GM12872 (cell line): ENCODE measurements at regions not wholly inside any gene's neighbourhood (a gene's known extent, or its start where the extent isn't known, plus 50 kb on each side); places are given as distances from the start of the nearest gene placed in this dataset.

Experiments
- TF ChIP-seq, protein P1 (sequence below): IDR thresholded peaks from 3 replicates; pipeline ENCODE4 v1.5.1; 2011; ENCODE audit warnings: low read depth, mild to moderate bottlenecking, low read length, moderate library complexity; ENCODE audit not compliant: insufficient read depth

- TF ChIP-seq, protein P1, sequence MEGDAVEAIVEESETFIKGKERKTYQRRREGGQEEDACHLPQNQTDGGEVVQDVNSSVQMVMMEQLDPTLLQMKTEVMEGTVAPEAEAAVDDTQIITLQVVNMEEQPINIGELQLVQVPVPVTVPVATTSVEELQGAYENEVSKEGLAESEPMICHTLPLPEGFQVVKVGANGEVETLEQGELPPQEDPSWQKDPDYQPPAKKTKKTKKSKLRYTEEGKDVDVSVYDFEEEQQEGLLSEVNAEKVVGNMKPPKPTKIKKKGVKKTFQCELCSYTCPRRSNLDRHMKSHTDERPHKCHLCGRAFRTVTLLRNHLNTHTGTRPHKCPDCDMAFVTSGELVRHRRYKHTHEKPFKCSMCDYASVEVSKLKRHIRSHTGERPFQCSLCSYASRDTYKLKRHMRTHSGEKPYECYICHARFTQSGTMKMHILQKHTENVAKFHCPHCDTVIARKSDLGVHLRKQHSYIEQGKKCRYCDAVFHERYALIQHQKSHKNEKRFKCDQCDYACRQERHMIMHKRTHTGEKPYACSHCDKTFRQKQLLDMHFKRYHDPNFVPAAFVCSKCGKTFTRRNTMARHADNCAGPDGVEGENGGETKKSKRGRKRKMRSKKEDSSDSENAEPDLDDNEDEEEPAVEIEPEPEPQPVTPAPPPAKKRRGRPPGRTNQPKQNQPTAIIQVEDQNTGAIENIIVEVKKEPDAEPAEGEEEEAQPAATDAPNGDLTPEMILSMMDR, result no peak
Observed at GRCh38 chr21:35737899-35738346, 322.4 kb downstream of the SETD4 start.

DNA sequence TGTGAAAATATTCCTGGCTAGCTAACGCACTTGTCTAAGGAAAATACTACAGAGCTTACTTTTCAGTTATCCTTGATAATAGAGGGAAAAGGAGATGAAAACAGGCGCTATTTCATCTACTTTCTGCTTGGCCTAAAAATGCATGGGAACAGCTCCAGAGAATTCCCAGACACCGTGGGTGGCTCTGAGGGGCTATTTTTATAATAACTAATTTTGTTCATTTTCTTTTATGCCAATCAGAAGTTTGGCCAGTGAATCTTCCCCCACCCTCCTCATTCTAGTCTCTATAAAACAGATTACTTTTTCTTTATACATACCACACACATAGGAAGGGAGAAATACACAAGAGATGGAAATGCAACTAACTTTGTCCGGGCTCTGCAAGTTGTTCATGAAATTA lies 322.9 kb downstream of the SETD4 start:
- TF ChIP-seq, protein P1, result no peak

GRCh38 chr21:35732788-35733187 lies 327.5 kb downstream of the SETD4 start:
- TF ChIP-seq, protein P1, result no peak

GRCh38 chr21:35730325-35730724 lies 330.0 kb downstream of the SETD4 start:
- TF ChIP-seq, protein P1, result no peak

DNA sequence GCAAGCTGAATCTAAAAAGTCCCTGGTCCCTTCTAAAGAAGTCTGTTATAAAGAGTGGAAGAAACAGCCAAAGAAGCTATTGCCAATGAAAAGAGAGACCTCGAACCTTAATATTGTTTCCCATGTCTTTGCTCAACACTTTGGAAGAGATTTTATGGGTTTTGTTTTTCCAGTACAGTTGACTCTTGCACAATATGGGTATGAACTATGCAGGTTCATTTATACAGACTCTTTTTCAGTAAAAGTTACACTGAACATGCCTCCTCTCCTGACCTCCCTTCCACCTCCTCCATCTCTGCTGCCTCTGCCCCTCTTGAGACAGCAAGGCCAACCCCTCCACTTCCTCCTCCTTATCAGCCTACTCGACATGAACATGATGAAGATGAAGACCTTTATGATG lies 332.5 kb downstream of the SETD4 start:
- TF ChIP-seq, protein P1, result no peak

GRCh38 chr21:35724156-35724555 lies 336.2 kb downstream of the SETD4 start:
- TF ChIP-seq, protein P1, result no peak

DNA sequence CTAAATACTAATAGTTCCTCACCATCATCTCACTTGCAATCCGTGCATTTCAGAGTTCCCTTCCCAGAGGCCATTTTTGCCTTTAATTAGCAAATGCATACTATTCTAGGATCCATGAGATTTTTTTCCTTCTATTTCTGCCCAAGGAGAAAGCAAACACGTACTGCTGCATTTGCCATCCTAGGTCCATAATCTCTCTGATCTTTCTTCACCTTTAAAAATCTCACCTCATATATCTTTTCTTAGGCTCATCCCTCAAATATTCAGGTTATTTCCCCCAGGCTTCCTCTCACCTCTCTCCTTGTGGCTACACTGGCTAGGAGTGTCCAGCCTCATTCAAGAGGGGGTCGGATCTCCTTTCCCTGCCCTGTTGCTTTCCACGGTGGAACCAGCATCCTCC lies 338.6 kb downstream of the SETD4 start:
- TF ChIP-seq, protein P1, result no peak
